ENCODE measurements at regions not wholly inside any gene's neighbourhood (a gene's known extent, or its start where the extent isn't known, plus 50 kb on each side); places are given as distances from the start of the nearest gene placed in this dataset.
"Not testable (repeated sequence)": the region's sequence is repeated elsewhere in the genome, so short reads cannot be mapped to it uniquely, and the experiment has no call there.

DNA sequence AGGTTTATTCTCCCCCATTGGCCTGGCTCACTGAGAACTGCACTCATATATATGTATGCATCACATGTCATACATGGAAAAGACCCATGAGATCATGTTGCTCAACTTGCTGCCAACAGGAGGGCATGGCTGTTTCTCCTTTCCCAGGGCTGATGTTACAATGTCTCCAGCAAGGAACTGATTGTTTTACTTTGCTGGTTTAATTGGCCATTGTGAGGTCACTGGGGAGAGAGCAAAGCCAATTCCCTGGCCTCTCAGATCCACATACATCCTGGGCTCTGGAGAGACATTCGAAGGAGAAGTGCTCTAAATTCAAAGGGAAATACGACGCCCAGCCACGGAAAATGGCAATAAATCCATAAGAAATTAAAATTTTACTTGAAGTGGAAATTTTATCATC lies 287.8 kb downstream of the WDR11 start:
- no peak for DNase-seq

DNA sequence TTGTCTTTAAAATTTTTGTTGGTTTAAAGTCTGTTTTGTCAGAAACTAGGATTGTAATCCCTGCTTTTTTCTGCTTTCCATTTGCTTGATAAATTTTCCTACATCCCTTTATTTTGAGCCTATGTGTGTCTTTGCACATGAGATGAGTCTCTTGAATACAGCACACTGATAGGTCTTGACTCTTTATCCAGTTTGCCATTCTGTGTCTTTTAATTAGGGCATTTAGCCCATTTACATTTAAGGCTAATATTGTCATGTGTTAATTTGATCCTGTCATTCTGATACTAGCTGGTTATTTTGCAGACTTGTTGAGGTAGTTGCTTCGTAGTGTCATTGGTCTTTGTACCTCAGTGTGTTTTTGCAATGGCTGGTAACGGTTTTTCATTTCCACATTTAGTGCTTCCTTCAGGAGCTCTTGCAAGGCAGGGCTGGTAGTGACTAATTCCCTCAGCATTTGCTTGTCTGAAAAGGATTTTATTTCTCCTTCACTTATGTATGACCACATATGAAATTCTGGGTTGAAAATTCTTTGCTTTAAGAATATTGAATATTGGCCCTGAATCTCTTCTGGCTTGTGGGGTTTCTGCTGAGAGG lies 294.7 kb downstream of the WDR11 start:
- DNase-seq = not testable (repeated sequence)

DNA sequence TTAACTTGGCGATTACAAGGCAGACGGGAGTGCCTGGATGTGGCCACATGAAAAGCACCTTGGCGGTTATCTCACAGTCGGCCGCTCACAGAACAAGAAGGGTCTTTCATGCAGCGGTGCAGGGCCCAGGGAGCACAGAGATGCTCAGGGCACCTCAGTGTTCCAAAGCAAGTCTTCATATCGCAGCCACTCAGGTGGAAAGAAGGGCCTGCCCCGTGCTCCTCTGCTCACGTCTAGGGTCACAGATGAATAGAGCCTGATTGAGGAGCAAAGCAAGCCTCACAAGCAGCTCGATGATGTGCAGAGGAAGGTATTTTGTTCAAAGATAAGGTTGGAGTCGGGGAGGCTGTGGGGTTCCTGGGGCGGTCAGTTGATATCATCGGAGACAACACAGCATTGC lies 297.8 kb downstream of the WDR11 start:
- no peak for DNase-seq

DNA sequence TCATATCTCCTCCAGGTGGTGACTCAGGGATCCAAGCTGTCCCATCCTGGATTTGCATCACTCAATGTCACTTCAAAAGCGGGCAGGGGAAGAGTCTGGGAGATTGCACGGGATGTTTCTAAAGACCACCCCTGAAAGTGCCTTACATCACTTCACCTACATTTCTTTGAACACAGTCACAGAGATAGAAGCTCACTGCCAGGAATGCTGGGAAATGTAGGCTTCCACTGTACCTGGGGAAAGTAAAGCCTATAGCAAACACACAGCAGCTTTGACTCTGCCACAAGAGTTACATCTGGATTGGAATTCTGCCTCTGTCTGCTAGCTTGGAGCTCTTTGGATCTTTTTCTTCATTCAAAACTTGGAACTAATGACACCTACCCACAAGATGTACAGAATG lies 300.9 kb downstream of the WDR11 start:
- DNase-seq = no peak

DNA sequence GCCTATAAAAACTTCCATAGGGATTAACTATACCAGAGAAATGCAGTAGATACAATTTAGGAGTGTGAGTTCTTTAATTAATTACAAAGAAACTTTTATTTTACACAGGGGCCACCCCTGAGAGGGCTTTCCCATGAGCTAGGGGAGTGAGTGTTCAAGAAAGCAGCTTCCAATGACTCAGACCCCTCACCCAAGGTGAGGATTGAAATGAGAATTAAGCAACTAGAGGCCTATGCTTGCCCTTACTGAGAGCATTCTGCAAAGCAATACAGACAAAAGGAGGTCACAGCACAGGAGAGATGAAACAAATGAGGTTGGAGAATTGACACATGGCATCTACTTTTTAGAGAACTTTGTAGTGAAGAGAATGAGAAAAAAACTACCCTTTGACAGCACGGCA lies 301.8 kb downstream of the WDR11 start:
- no peak for DNase-seq

DNA sequence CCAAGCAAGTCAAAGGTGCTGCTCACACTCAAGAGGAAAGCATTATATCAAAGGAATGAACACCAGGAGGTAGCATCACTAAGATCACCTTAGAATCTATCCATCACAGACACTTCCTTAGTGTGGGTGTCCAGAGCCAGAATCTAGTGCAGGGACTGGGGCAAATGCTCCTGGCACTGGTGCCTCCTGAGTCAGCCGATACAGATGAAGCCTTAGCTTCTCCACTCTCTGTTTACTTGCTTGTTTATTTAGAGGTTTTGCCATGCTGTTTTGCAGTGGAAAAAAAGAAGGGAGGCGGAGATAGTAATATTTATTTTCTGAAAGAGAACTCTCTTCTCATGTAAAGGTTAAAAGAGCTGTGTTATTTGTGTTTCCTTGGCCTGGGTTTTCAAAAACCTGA lies 303.1 kb downstream of the WDR11 start:
- DNase-seq = no peak

DNA sequence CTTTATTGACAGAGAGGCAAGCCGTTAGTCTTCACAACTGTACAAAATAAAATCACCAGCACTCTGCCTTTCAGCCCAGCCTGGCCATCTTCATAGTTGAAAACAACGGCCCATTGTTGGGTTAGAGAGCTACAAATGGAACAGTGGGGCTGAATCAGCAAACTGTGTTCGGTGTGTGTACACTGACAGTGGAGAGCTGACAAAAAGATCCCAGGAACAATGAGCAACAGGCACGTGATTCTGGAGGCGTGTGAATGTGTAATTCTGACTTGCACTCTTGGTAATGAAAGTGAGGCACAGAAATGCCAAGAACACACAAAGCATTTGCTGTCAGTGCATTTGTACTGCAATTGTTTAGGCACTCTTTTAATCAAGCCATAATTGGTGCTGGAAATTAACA lies 303.7 kb downstream of the WDR11 start:
- DNase-seq = peak; percentile 15 to 45

DNA sequence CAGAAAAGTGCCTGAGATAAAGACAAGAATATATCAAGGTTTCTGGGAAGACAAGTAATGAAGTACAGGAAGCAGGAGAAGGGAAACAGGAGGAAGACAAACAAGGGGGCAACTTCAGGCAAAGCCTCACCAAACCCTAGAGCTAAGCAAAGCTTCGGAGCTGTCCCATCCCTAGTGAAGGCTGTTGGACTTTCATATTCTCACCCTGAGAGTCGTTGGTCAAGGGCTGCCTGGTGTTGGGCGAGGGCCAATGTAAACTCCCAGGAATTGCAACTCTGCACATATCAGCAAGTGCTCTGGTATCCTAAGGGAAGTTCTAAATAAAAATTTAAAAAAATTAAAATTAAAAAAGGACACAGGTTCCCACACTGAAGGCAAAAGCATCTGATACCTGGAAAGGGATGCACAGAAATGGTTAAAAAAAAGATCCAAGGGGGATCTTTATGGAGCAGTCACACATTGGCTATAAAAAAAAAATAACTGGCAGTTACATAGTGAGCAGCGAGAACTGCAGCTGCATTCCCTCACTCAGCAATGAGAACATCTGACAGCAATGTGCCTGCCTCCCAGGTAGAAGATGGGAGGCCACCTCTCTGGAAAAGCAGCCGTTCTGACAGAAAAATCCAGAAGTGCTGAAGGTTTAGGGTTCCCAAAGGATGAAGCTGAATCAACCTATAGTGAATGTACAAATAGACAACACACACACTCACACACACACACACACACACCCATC lies 304.7 kb downstream of the WDR11 start:
- DNase-seq = no peak

DNA sequence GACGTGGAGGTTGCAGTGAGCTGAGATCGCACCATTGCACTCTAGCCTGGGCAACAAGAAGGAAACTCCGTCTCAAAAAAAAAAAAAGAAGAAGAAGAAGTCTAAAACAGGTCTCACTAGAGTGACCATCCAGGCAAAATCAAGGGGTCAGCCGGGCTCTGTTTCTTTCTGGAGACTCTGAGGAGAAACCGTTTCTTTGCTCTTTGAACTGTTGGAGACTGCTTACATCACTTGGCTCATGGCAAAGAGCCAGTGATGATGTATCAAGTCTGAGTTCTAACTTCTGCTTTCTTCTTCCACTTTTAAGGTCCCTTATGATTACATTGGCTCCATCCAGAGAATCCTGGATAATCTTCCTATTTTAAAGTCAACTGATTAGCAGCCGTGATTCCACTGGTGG lies 306.8 kb downstream of the WDR11 start:
- DNase-seq = no peak

DNA sequence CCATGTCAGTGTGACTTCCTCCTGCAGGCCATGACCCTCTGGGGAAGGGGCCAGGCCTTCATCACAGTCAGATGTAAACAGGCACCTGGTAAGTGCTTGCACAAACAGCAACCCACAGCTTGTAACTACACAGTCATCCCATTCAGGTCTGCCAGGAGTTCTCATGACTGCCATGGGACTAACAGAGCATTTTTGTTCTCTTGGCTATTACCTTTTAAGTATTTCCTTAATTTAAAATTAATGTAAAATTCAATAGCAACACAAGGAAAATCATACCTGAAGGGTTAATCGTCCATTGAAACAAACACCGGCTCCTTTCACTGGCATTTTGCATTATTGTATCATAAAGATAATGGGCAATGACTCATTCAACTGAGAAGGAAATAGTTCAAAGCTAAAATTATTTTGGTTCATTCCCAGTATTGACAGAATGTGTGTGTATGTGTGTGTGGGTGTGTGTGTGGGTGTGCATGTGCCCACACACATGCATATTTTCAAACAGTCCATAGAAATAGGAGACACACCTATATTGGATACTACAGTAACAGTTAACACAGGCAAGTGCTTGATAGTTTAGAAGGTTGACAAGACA lies 307.9 kb downstream of the WDR11 start:
- no peak for DNase-seq

DNA sequence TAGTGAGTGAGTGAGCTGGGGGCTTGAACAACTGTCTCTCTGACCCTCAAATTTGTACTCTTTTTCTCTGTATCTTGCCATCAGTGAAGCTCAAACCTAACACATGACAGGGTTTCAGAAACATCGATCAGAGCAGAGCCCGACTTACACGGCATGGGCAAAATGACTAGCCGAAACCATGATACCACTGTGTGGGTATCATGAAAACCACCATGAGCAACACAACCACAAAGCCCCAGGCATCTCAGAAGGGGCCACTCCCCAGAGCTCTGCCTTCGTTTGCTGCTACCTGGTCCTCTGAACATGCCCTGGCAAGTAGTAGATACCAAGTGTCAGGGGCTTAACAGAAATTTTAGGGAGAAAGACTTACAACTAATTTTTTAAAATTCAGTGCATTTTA lies 308.5 kb downstream of the WDR11 start:
- no peak for DNase-seq

DNA sequence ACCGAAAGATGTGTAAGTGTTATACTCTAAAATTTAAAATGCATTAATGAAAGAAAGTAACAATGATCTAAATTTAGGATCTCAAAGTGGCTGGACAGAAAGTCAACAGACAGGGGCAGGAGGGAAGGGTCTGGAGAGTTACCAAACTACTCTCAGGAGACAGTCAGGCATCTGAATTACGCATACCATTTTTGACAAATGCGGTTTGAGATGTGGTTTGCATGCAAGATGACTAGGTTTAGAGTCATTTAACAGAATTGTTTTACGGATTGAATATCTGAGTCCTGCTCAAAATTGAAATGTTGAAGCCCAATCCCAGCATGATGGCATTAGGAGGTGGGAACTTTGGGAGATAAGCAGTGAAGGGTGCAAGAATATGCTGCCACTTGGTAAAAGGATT lies 314.1 kb downstream of the WDR11 start:
- no peak for DNase-seq

DNA sequence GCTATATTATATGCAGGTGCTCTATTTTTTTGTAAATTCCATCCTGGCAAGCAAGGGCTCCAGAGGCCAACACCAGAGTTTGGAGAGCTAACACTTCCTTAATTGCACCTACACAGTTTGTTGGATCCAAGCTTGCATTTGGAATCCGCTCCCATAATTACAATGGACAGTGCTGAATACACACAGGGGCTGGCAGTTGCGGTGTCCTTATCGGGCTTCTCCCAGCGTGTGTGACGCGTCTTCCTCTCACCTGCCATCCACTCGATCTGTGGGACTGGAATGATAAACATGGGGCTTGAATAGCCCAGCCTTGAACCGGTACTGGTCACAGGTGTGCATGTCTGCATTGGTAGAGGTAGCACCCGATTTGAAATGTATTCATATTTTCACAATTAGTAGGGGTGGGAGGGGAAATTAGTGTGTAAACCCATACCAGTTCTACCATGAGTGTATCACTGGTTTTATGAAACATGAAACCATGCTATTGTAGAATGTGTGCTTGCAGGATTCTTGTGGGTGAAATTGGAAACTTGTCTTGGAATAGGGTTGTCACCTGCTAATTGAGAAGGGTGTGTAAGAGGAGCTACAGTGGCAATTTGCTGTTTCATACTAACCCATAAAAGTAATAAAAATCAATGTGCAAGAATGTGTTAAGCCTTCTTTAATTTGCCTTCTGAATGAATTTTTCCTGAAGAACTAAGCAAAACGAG lies 316.5 kb downstream of the WDR11 start:
- peak in 1 of 2 experiments; percentile 21 for DNase-seq

DNA sequence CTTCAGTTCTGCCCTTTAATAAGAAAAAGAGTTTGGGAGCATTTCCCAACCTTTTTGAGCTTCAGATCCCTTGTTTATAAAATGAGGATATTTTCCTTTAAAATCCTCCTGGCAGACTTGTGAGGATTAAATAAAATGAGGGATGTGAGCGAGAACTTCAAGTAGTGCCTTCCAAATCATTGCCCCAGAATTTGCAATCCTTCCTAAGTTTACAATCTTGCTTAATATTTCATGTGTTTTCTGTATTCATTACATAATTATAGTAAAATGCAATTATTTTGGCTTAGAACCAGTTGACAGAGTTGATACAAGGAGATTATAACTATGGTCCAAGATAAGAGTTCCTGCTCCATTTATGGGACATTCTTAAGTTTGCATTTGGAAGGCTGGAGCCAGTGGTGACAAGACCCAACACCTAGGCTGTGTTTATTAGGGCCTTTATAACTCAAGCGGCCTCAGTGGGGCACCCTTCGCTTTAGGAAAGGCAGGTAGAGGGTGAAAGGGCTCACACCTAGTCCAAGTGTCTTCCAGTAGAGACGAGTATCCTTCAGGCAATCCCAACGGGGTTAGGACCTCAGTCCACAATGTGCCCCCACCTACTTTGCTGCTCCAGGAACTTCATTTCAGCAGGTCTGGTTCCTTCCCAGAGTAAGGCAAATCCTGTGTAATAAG lies 317.5 kb downstream of the WDR11 start:
- DNase-seq = peak in 1 of 2 experiments; percentile 6

DNA sequence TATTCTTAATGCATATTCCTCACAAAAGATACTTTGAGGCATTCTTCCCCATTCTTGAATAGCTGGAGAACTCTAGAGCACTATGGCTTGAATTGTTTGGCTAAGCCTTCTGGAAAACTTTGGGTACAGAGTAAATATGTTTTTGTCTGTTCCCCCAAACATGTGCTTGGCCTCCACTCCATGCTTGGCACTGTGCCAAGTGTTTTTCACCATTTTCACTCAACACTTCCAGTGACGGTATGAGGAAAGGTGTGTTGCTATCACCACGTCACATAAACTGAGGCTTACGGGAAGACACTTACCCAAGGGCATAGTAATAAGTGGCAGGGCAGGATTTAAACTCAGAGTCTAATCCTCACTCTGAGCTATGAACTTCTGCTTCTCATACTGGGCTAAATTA lies 318.2 kb downstream of the WDR11 start:
- no peak for DNase-seq

DNA sequence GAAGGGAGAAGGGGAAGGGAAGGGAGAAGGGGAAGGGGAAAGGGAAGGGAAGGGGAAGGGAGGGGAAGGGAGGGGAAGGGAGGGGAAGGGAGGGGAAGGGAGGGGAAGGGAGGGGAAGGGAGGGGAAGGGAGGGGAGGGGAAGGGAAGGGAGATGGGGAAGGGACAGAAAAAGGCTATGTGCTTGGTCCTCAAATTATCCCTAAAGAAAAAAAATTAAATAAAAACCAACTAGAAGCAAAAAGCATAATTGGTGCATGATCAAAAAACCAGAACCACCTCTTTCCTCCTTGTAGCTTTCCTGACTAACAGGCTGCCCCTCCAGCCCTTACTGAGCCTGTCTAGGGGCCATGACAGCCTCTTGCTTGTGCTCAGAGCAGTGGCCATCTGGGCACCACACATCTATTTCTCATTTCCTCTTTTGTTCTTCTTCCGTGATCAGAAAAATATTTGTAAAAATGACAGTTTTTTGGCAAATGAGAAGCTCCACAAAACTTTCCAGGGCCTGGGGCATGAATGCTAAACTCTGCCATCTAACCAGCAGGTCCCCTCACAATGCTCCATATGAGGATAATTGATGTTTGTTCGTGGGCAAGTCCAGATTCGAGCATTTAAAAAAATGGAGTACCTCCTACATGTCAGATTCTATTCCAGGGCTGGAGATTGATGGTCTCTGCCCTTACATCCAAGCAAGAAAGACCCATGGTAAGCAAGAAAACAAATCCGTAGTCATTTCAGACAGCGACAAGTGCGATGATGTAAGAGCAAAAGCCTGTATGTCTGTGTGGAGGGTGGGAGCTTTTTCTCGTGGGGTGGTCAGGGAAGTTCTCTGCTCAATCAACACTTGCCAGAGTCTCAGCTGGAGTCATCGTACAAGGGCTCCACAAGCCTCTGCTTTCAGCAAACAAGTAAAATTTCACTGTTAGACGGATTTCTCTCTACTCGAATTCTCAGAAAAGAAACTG lies 320.9 kb downstream of the WDR11 start:
- no peak for DNase-seq

DNA sequence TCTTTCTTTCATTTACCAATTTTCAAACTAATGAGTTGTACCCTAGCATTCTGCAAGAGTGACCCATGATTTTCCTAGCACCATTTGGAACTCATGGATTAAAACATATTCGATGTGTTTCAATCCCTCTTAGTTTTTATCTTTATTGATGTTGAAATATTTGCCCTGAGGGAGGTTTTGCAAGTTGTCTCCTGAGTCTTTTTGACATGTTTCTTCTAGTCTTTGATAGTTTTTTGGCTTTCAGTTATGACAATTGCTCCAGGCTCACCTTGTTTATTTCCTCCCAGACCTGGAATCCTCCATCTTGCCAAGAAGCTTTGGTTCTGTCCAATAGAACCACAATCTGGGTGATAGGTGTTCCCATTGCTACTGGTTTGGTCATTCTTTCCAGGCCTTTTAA lies 327.8 kb downstream of the WDR11 start:
- DNase-seq = no peak

DNA sequence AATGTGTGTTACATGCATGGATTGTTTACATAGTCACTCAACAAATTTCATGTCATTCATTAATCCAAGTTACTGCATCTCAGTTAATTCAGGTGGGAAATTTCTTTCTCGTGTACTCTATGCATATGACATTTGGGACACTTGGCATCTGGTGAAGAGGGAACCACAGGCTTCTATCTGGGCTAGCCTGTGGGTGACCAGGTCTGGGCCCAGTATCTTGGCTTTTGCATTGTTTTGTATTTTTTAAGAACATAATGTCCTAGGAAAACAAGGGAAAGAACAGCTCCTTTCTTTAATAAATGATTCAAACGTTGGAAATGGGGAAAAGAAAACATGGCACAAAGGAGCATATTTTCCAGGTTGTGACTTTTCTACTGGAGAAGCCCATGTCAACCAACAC lies 331.1 kb downstream of the WDR11 start:
- no peak for DNase-seq

DNA sequence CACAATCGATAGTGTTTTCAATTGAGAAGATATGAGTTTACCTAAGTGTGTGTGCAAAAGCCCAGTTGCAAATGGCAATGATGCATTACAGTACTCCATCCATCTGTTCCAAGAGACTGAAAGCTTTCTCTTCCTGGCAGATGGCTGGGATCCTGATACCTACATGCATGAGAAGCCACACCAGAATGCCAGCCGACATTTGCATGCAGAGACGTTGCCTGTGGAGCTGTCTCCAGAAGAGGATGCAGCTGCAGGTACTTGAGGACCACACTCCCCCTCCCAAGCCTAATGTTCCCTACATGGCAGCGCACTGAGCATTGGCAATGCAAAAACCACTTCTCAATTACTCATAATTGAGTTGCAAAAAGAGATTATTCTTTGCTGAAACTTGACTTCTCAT lies 332.1 kb downstream of the WDR11 start:
- DNase-seq = peak; percentile 65 to 78

DNA sequence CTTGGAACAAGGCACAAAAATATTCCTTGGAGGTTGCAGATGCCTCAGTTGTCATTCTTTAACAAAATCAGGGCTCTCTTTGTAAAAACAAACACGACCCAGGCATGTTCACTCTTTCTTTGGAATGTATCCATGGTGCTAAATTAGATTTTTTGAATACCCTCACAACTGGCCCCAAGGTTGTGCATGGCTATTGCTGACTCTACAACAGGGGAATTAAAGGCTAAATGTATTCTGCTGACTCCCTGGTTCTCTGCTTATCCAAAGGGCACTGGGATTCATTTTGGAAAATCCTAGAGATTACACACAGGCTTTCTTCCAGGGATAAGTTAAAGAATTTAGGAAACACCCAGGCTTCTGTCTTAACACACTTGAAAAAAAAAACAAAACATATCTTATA lies 332.5 kb downstream of the WDR11 start:
- DNase-seq = no peak

DNA sequence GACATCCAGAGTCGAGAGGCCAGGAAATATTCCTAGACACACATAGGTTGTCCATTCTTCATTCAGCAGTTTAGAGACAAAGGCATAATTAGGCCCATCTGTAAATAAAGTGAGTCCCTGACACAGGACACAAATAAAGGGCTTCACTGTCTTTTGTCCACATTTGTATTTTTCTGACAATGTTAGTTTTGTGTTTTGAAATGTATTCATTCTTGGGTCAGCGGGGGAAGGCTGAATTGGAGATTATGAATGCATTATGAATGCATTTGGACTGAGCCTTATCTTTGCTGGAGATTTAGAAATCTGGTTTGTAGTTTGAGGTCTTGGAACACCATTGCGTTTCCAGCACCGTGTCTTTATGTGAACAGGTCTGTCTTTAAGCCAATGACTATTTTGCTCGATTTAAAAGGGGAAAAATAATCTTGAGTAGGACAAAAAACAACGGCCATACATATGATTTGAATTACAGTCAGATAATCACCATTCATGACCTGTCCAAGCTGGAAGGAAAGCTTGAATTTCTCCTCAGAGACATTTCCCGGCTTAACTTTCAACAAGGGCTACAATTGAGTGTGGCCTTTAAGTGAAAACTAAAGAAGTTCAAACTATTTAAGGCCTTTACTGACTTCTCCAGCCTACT lies 334.8 kb downstream of the WDR11 start:
- no peak for DNase-seq

DNA sequence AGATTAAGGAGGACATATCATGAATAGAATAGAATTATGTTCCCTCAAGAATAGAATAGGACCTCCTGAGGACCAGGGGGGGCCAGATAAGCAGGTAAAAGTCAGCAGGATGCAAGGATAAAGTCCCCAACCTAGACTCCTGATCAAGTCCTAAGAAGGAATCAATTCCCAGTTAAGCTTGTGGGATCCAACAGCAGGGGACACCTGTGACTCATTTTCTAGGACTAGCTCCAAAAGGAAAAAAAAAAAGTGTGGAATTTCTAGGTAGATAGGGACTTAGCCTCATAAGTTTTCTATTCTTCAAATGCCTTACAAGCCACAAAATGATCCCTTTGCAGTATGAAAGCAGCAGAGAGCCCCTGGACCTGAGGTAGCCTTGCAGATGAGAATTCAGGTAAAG lies 336.2 kb downstream of the WDR11 start:
- no peak for DNase-seq

Measured in NCI-H526 (cell line).